HepG2 (cell line): ENCODE measurements at regions not wholly inside any gene's neighbourhood (a gene's known extent, or its start where the extent isn't known, plus 50 kb on each side); places are given as distances from the start of the nearest gene placed in this dataset.

Experiments
- ATAC-seq: fragments of 200-7000 bp; cut with Tn5 transposase; 3 replicates; pipeline ENCODE4 v1.9.1; 2020; ENCODE audit warnings: mild to moderate bottlenecking, moderate library complexity
- BruUV-seq: library from RNA; stranded (reverse); fragments of 400-500 nt; replicated peaks from 2 replicates; lab custom pipeline; 2021; lab: Mats Ljungman, UMichigan
- CTCF ChIA-PET: fragments of 300-600 bp; formaldehyde crosslinking; extraction: SDS; loops from one replicate; lab custom pipeline; 2021; ENCODE audit warnings: low total read pairs, inconsistent platforms, low intra/inter-chr PET ratio; lab: Yijun Ruan, JAX
- POLR2A ChIA-PET: fragments of 350-600 bp; sonication (Branson Sonifier 250); formaldehyde crosslinking; loops from one replicate; lab custom pipeline; 2020; ENCODE audit warnings: antibody characterized with exemption, inconsistent platforms; lab: Yijun Ruan, JAX
- DNase-seq: peaks from one replicate; pipeline ENCODE4 v3.0.0-alpha.2; 2015; ENCODE audit warnings: low spot score
- FAIRE-seq: peaks from 3 replicates; lab custom pipeline; 2011; peaks lifted over from hg19 to GRCh38; lab: Jason Lieb, UNC
- H2AFZ ChIP-seq: one replicate; pipeline ENCODE4 v1.6.1; 2011; ENCODE audit warnings: low read length, inconsistent platforms
- H3K27ac ChIP-seq: fragments of 300-600 bp; 3 replicates; pipeline ENCODE4 v1.8.0; 2011; ENCODE audit warnings: mixed run types, mild to moderate bottlenecking, mixed read lengths, low read length, inconsistent platforms; ENCODE audit not compliant: insufficient read depth; ENCODE audit errors: extremely low read length
- H3K27me3 ChIP-seq, 2 experiments: fragments of 200-600 bp in 1 of 2; 2 replicates in 1 of 2; 3 replicates in 1 of 2; pipeline versions ENCODE4 v1.6.0 to v1.8.0; 2011; ENCODE audit warnings: low read length in 2 of 2, mild to moderate bottlenecking in 2 of 2, moderate library complexity in 2 of 2, inconsistent platforms in 1 of 2; ENCODE audit not compliant: insufficient read depth in 2 of 2, control insufficient read depth in 1 of 2
- H3K36me3 ChIP-seq, 2 experiments: fragments of 200-600 bp in 1 of 2; replicated peaks in 1 of 2; 2 replicates in 1 of 2; 3 replicates in 1 of 2; pipeline versions ENCODE4 v1.5.1 to v1.8.0; 2011; ENCODE audit warnings: low read length in 2 of 2, inconsistent platforms in 1 of 2; ENCODE audit not compliant: insufficient read depth in 2 of 2, control insufficient read depth in 1 of 2
- H3K4me1 ChIP-seq: 2 replicates; pipeline ENCODE4 v1.5.1; 2012; ENCODE audit warnings: low read length, inconsistent platforms; ENCODE audit not compliant: insufficient read depth
- H3K4me2 ChIP-seq: 2 replicates; pipeline ENCODE4 v1.6.0; 2011; ENCODE audit warnings: low read depth, low read length, inconsistent platforms
- H3K4me3 ChIP-seq, 3 experiments: fragments of 200-600 bp in 1 of 3; sonication (generic), shearing (Covaris generic) in 1 of 3; replicated peaks in 1 of 3; 2 replicates each; pipeline ENCODE4 v1.5.1; 2011 to 2016; ENCODE audit warnings: low read length in 3 of 3, inconsistent platforms in 2 of 3, low read depth in 2 of 3, mild to moderate bottlenecking in 2 of 3, control low read depth in 1 of 3, mixed read lengths in 1 of 3; ENCODE audit not compliant: insufficient read depth in 1 of 3
- H3K79me2 ChIP-seq: one replicate; pipeline ENCODE4 v1.6.1; 2011; ENCODE audit warnings: low read length, inconsistent platforms; ENCODE audit not compliant: insufficient read depth
- H3K9ac ChIP-seq: 2 replicates; pipeline ENCODE4 v1.6.0; 2011; ENCODE audit warnings: mild to moderate bottlenecking, low read depth, low read length, inconsistent platforms; ENCODE audit not compliant: insufficient read depth
- H3K9me3 ChIP-seq: 2 replicates; pipeline ENCODE4 v1.5.1; 2012; ENCODE audit warnings: mild to moderate bottlenecking, low read length
- H4K20me1 ChIP-seq: 2 replicates; pipeline ENCODE4 v1.6.0; 2011; ENCODE audit warnings: inconsistent platforms, mild to moderate bottlenecking, low read length, moderate library complexity; ENCODE audit not compliant: insufficient read depth
- CEBPG ChIP-seq: IDR thresholded peaks from 2 replicates; pipeline ENCODE4 v1.6.1; 2016
- CHCHD3 ChIP-seq: sonication (generic); formaldehyde crosslinking; IDR thresholded peaks from 2 replicates; pipeline ENCODE4 v1.8.0; 2022; ENCODE audit warnings: mild to moderate bottlenecking, missing genetic modification reagents, moderate library complexity
- HNRNPUL1 ChIP-seq: fragments of 200-400 bp; formaldehyde crosslinking; IDR thresholded peaks from 2 replicates; pipeline ENCODE4 v1.6.1; 2017; ENCODE audit warnings: low read depth, mild to moderate bottlenecking, low read length, moderate library complexity
- SIX1 ChIP-seq: sonication (generic); formaldehyde crosslinking; IDR thresholded peaks from 2 replicates; pipeline ENCODE4 v1.4.0; 2020; ENCODE audit warnings: missing genetic modification reagents, borderline replicate concordance
- SNRNP70 ChIP-seq: fragments of 200-400 bp; formaldehyde crosslinking; IDR thresholded peaks from 2 replicates; pipeline ENCODE4 v1.6.1; 2017; ENCODE audit warnings: mild to moderate bottlenecking, low read depth, low read length, moderate library complexity
- SRSF9 ChIP-seq: fragments of 200-400 bp; formaldehyde crosslinking; IDR thresholded peaks from 2 replicates; pipeline ENCODE4 v1.6.1; 2018; ENCODE audit warnings: borderline replicate concordance, mild to moderate bottlenecking, low read depth, low read length; ENCODE audit not compliant: insufficient read depth, poor library complexity, severe bottlenecking
- ZFY ChIP-seq: sonication (generic); formaldehyde crosslinking; IDR thresholded peaks from 2 replicates; pipeline ENCODE4 v1.4.0; 2020; ENCODE audit warnings: missing genetic modification reagents
- ZMYM3 ChIP-seq: sonication (generic); formaldehyde crosslinking; IDR thresholded peaks from 2 replicates; pipeline ENCODE4 v1.5.1; 2020; ENCODE audit warnings: mild to moderate bottlenecking, missing genetic modification reagents
- ZNF614 ChIP-seq: IDR thresholded peaks from 2 replicates; pipeline ENCODE4 v1.6.1; 2018; ENCODE audit warnings: missing biosample characterization, missing genetic modification reagents, inconsistent platforms, borderline replicate concordance
- ZSCAN12 ChIP-seq: sonication (generic); formaldehyde crosslinking; IDR thresholded peaks from 2 replicates; pipeline ENCODE4 v1.9.0; 2021; ENCODE audit warnings: mild to moderate bottlenecking, missing genetic modification reagents
- WGBS: methylation state at CpG from one replicate; pipeline ENCODE4 v1.1.6; 2017; ENCODE audit warnings: low lambda C conversion rate; 5-methylcytosine and 5-hydroxymethylcytosine counted together
- in situ Hi-C: cut with HindIII; loops from 2 replicates; pipeline ENCODE4 v1.10.0; 2017; ENCODE audit warnings: low pct_unique_long_range_greater_than_20kb; ENCODE audit not compliant: extremely low pct_ligation_motif_present
- intact Hi-C: fragments of 100-400 bp; cut with micrococcal nuclease; formaldehyde crosslinking; loops from one replicate; pipeline ENCODE4 v1.10.0; 2022; ENCODE audit not compliant: unreplicated experiment
- TF ChIP-seq, protein P1 (sequence below): sonication (generic); formaldehyde crosslinking; IDR thresholded peaks from 2 replicates; pipeline ENCODE4 v1.4.0; 2020; ENCODE audit warnings: missing genetic modification reagents
- TF ChIP-seq, protein P2 (sequence below): sonication (generic); formaldehyde crosslinking; IDR thresholded peaks from 2 replicates; pipeline ENCODE4 v1.8.0; 2022; ENCODE audit warnings: mild to moderate bottlenecking, missing genetic modification reagents; ENCODE audit not compliant: insufficient replicate concordance

DNA sequence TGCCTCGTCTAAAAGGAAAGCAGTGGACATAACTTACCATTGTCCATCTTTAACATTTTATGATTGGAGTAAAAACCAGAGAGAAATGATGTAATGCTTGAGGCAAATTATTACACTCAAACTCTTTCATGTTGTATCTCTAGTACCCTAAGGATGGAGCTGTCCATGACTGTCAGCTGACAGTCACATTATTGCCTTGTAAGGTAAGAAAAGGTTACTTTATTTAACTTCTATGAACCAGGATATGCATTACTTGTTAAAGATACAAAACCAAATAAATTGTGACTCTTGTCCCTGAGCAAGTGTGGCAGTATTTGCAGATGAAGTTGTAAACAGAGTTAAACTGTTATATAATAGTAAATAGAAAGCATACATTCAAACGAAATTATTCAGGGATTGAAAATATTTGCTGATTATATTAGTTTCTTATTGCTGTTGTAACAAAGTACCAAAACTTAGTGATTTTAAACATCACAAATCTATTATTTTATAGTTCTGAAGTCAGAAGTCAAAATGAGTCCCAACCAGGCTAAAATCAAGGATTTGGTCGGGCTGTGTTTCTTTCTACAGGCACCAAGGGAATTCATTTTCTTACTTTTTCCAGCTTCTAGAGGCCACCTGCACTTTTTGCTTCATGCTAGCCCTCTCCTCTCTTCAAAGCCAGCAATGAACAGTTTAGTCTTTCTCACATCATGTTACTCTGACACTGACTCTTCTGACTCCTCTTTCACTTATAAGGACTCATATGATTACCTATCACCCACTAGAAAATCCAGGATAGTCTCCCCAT is 113.8 kb downstream of the CEP44 start:
- in situ Hi-C loops: no loop called here
- TF ChIP-seq HNRNPUL1 (no peak), ZNF614 (CRISPR knock-in tag) (no peak), CEBPG (no peak)
- FAIRE-seq (no peak), DNase-seq (no peak), ATAC-seq (no peak)
- Histone ChIP-seq H4K20me1 (no peaks in the 10 kb centered on the region), H3K27ac (no peak overlapping the region), H3K4me1 (no peaks in the 10 kb centered on the region), H3K9me3 (no peaks in the 10 kb centered on the region), H3K36me3 (no peaks in the 10 kb centered on the region), H3K4me2 (no peak overlapping the region), H3K9ac (no peak overlapping the region), H2AFZ (no peak overlapping the region), H3K4me3 (no peak overlapping the region), H3K27me3 (no peaks in the 10 kb centered on the region), H3K79me2 (no peaks in the 10 kb centered on the region)
- intact Hi-C loops: no loop called here
- 0% methylated on average over 3 of the region's 3 CpGs for WGBS
- POLR2A ChIA-PET: no interaction called here
- CTCF ChIA-PET: no interaction called here
- no TSS peak for BruUV-seq

DNA sequence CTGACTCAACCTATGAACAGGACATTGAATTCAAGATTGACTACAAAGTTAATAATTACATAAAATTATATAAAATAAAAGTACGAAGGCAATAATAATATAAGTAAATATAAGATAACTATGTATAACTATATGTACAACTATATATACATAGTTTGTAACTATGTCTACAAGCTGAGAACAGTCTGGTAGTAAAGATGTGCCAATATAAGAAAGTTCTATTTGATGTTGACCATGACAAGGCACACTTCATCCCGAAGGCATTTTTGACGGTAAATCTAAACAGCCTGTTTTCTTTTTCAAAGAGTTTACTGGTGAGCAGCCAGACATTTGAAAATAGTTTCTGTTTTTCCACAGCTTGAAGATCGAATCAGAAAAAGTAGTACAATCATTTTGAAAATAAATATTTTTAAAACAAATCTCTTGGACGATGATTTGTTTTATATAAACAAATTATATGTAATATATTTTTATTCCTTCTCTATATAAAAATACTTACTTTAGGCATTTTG is 112.9 kb downstream of the CEP44 start:
- POLR2A ChIA-PET: no interaction called here
- Histone ChIP-seq H4K20me1 (no peaks in the 10 kb centered on the region), H3K4me3 (no peak overlapping the region), H3K36me3 (no peaks in the 10 kb centered on the region), H3K79me2 (no peaks in the 10 kb centered on the region), H3K4me2 (no peak overlapping the region), H2AFZ (no peak overlapping the region), H3K9ac (no peak overlapping the region), H3K27ac (no peak overlapping the region), H3K4me1 (no peaks in the 10 kb centered on the region), H3K9me3 (no peaks in the 10 kb centered on the region), H3K27me3 (no peaks in the 10 kb centered on the region)
- in situ Hi-C loops (no loop called here), intact Hi-C loops (no loop called here)
- CTCF ChIA-PET: no interaction called here
- no TSS peak for BruUV-seq
- DNase-seq (no peak), ATAC-seq (no peak), FAIRE-seq (no peak)
- WGBS: 15% methylated on average over 5 of the region's 5 CpGs
- TF ChIP-seq ZMYM3 (CRISPR knock-in tag): no peak
- TF ChIP-seq ZSCAN12 (CRISPR knock-in tag): no peak
- TF ChIP-seq ZFY: no peak
- no peak for TF ChIP-seq SNRNP70
- TF ChIP-seq SRSF9: no peak
- TF ChIP-seq, protein P1, sequence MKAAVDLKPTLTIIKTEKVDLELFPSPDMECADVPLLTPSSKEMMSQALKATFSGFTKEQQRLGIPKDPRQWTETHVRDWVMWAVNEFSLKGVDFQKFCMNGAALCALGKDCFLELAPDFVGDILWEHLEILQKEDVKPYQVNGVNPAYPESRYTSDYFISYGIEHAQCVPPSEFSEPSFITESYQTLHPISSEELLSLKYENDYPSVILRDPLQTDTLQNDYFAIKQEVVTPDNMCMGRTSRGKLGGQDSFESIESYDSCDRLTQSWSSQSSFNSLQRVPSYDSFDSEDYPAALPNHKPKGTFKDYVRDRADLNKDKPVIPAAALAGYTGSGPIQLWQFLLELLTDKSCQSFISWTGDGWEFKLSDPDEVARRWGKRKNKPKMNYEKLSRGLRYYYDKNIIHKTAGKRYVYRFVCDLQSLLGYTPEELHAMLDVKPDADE (CRISPR knock-in tag): no peak
- TF ChIP-seq, protein P2, sequence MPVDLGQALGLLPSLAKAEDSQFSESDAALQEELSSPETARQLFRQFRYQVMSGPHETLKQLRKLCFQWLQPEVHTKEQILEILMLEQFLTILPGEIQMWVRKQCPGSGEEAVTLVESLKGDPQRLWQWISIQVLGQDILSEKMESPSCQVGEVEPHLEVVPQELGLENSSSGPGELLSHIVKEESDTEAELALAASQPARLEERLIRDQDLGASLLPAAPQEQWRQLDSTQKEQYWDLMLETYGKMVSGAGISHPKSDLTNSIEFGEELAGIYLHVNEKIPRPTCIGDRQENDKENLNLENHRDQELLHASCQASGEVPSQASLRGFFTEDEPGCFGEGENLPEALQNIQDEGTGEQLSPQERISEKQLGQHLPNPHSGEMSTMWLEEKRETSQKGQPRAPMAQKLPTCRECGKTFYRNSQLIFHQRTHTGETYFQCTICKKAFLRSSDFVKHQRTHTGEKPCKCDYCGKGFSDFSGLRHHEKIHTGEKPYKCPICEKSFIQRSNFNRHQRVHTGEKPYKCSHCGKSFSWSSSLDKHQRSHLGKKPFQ: no peak
- TF ChIP-seq CHCHD3 (CRISPR knock-in tag): no peak
- TF ChIP-seq SIX1 (CRISPR knock-in tag): no peak
